Spleen (tissue), 11 donors: ENCODE measurements at regions not wholly inside any gene's neighbourhood (a gene's known extent, or its start where the extent isn't known, plus 50 kb on each side); places are given as distances from the start of the nearest gene placed in this dataset.

Experiments used
- DNase-seq: peaks from one replicate; pipeline ENCODE4 v3.0.0-alpha.2; 2020
- H3K27ac ChIP-seq, 8 donors: fragments of 200-600 bp; sonication (generic) in 7 of 8; 1 replicate in 4 of 8; 2 replicates in 4 of 8; pipeline versions ENCODE4 v1.5.0 to v1.8.0; 2016 to 2021; ENCODE audit warnings: inconsistent platforms in 4 of 8, mild to moderate bottlenecking in 4 of 8, moderate library complexity in 1 of 8
- H3K27me3 ChIP-seq, 7 donors: fragments of 200-600 bp; sonication (generic) in 6 of 7; replicated peaks in 1 of 7; 1 replicate in 4 of 7; 2 replicates in 3 of 7; pipeline versions ENCODE4 v1.5.0 to v1.8.0; 2016 to 2021; ENCODE audit warnings: inconsistent platforms in 3 of 7, mild to moderate bottlenecking in 1 of 7
- H3K36me3 ChIP-seq, 6 donors: fragments of 200-600 bp; sonication (generic) in 5 of 6; 1 replicate in 4 of 6; 2 replicates in 2 of 6; pipeline versions ENCODE4 v1.5.0 to v1.8.0; 2016 to 2021; ENCODE audit warnings: inconsistent platforms in 2 of 6
- H3K4me1 ChIP-seq, 6 donors: fragments of 200-600 bp; sonication (generic) in 5 of 6; 1 replicate in 3 of 6; 2 replicates in 3 of 6; pipeline versions ENCODE4 v1.5.0 to v1.8.0; 2016 to 2021; ENCODE audit warnings: inconsistent platforms in 3 of 6
- H3K4me3 ChIP-seq, 8 donors: fragments of 200-600 bp; sonication (generic) in 7 of 8; 1 replicate in 4 of 8; 2 replicates in 4 of 8; pipeline versions ENCODE4 v1.5.0 to v1.8.0; 2016 to 2021; ENCODE audit warnings: inconsistent platforms in 4 of 8, mild to moderate bottlenecking in 4 of 8, moderate library complexity in 2 of 8
- H3K9me3 ChIP-seq, 8 donors: fragments of 200-600 bp; sonication (generic) in 7 of 8; 1 replicate in 4 of 8; 2 replicates in 4 of 8; pipeline versions ENCODE4 v1.5.0 to v1.8.0; 2016 to 2021; ENCODE audit warnings: inconsistent platforms in 4 of 8
- POLR2A ChIP-seq, 3 donors: fragments of 450-650 bp; IDR thresholded peaks; one replicate each; pipeline ENCODE4 v1.5.1; 2017; ENCODE audit warnings: antibody characterized with exemption in 3 of 3, mild to moderate bottlenecking in 1 of 3
- POLR2AphosphoS5 ChIP-seq, 3 donors: sonication (generic); formaldehyde crosslinking; IDR thresholded peaks; one replicate each; pipeline ENCODE4 v1.5.1; 2017; ENCODE audit warnings: antibody characterized with exemption in 3 of 3
- WGBS, 5 donors: extraction: QIAGEN DNeasy Blood & Tissue Kit in 3 of 5; methylation state at CpG; one replicate each; pipeline versions ENCODE4 v1.1.5 to v1.1.7; 2013 to 2018; 5-methylcytosine and 5-hydroxymethylcytosine counted together
- intact Hi-C: fragments of 100-400 bp; cut with DNase I; formaldehyde crosslinking; loops from one replicate; pipeline ENCODE4 v1.15.0; 2023; ENCODE audit warnings: low total_unique reads
- TF ChIP-seq, protein P1 (sequence below), 11 experiments: fragments of 200-600 bp in 7 of 11; fragments of 450-650 bp in 4 of 11; sonication (generic) in 4 of 11; IDR thresholded peaks in 8 of 11; conservative IDR thresholded peaks in 3 of 11; 1 replicate in 7 of 11; 2 replicates in 4 of 11; pipeline versions ENCODE4 v1.4.0 to v1.8.0; 2016 to 2021; ENCODE audit warnings: antibody characterized with exemption in 11 of 11, inconsistent platforms in 4 of 11, mild to moderate bottlenecking in 1 of 11
- donor health status: healthy with polysubstance abuse.
- donor health status: DM: no; HTN: no; CAD: no; lungs with moderate emphysema.
- donor health status: DM: no; HTN: no; CAD: no.
- donor health status: Bipolar disorder and iron deficiency.
- donor health status: healthy.
- donor health status: DM: no; HTN: no; CAD: no.
- donor health status: DM: yes; HTN: yes; CAD: no.

DNA sequence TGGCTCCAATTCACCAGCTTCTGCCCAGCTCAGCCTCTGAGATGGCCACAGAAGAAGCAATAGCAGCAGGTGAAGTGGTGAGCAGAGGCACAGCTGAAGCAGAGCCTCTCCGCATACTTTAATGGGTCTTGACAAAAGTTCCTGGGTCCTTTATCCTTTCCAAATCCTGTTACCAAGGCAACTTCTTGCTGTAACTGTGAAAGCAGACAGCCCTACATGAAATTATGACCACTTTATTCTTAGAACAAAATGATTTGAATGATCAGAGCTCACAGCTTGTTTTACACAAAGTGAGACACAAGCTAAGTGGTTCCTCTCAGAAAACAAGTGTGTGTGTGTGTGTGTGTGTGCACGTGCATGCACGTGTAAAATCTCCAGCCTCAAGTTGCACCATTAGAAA is 245.6 kb downstream of the HTR7 start:
- Histone ChIP-seq H3K36me3 (no peaks in the 10 kb centered on the region), H3K27me3 (no peaks in the 10 kb centered on the region), H3K4me1 (no peaks in the 10 kb centered on the region), H3K4me3 (no peak overlapping the region), H3K27ac (no peak overlapping the region), H3K9me3 (no peaks in the 10 kb centered on the region)
- TF ChIP-seq POLR2AphosphoS5 (IDR thresholded peaks at IDR 0.05) = no peak
- TF ChIP-seq, protein P1, sequence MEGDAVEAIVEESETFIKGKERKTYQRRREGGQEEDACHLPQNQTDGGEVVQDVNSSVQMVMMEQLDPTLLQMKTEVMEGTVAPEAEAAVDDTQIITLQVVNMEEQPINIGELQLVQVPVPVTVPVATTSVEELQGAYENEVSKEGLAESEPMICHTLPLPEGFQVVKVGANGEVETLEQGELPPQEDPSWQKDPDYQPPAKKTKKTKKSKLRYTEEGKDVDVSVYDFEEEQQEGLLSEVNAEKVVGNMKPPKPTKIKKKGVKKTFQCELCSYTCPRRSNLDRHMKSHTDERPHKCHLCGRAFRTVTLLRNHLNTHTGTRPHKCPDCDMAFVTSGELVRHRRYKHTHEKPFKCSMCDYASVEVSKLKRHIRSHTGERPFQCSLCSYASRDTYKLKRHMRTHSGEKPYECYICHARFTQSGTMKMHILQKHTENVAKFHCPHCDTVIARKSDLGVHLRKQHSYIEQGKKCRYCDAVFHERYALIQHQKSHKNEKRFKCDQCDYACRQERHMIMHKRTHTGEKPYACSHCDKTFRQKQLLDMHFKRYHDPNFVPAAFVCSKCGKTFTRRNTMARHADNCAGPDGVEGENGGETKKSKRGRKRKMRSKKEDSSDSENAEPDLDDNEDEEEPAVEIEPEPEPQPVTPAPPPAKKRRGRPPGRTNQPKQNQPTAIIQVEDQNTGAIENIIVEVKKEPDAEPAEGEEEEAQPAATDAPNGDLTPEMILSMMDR (IDR thresholded peaks at IDR 0.05 in 8 of 11, conservative IDR thresholded peaks at IDR 0.05 in 3 of 11) = no peak
- TF ChIP-seq POLR2A (IDR thresholded peaks at IDR 0.05) = no peak
- DNase-seq = no peak
- intact Hi-C loops = no loop called here
- WGBS, 5 donors = 67 to 81% (median 79%) methylated on average over 3 of the region's 3 CpGs

DNA sequence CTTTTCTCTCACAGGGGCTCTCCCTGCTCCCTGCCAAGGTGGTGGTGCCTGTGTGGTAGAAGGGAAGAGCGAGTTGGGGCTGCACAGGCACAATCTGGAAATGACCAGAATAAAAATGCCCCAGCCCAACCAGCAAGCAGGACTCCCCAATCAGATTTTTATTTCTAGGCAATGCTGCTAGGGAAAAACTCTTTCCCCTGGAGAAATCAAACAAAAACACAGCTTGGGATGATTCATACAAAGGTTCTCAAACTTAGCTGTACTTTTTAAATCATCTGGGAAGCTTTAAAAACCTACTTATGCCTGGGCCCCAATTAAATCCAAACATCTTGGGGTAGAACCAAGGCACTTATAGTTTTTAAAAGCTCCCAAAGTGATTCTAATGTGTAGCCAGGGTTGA is 243.2 kb downstream of the HTR7 start:
- H3K4me3 ChIP-seq = no peak overlapping the region
- intact Hi-C loops = no loop called here
- H3K4me1 ChIP-seq = no peaks in the 10 kb centered on the region
- H3K9me3 ChIP-seq = no peaks in the 10 kb centered on the region
- 65 to 83% (median 71%) methylated on average over 1 of the region's 1 CpG for WGBS, 5 donors
- H3K27ac ChIP-seq = no peak overlapping the region
- no peak for TF ChIP-seq POLR2A (IDR thresholded peaks at IDR 0.05)
- no peak for TF ChIP-seq POLR2AphosphoS5 (IDR thresholded peaks at IDR 0.05)
- TF ChIP-seq, protein P1 (IDR thresholded peaks at IDR 0.05 in 8 of 11, conservative IDR thresholded peaks at IDR 0.05 in 3 of 11) = no peak
- H3K27me3 ChIP-seq = no peaks in the 10 kb centered on the region
- no peaks in the 10 kb centered on the region for H3K36me3 ChIP-seq
- DNase-seq = no peak

DNA sequence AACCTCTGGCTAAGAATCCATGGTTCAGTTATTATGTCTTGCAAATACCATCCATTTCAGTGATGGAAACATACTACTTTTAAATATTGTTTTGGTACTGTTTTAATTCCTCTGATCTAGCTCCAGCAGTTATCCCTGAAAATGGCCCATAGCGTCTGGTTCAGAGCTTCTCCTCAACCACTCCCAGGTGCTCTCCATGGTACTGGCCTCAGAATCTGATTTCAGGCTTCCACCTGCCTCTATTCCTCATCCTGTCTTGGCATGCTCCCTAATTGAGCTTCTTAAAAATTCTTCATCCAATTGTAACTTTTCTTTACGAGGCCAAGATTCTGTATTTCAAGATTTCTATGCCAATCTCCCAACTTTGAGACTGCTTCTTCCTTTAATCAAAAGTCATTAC is 236.3 kb downstream of the HTR7 start:
- Histone ChIP-seq H3K27me3 (no peaks in the 10 kb centered on the region), H3K4me1 (no peaks in the 10 kb centered on the region), H3K4me3 (no peak overlapping the region), H3K36me3 (no peaks in the 10 kb centered on the region), H3K9me3 (no peaks in the 10 kb centered on the region), H3K27ac (no peak overlapping the region)
- no peak for DNase-seq
- WGBS, 5 donors = 11 to 33% (median 28%) methylated on average over 2 of the region's 2 CpGs
- TF ChIP-seq POLR2AphosphoS5 (IDR thresholded peaks at IDR 0.05) = no peak
- intact Hi-C loops = no loop called here

DNA sequence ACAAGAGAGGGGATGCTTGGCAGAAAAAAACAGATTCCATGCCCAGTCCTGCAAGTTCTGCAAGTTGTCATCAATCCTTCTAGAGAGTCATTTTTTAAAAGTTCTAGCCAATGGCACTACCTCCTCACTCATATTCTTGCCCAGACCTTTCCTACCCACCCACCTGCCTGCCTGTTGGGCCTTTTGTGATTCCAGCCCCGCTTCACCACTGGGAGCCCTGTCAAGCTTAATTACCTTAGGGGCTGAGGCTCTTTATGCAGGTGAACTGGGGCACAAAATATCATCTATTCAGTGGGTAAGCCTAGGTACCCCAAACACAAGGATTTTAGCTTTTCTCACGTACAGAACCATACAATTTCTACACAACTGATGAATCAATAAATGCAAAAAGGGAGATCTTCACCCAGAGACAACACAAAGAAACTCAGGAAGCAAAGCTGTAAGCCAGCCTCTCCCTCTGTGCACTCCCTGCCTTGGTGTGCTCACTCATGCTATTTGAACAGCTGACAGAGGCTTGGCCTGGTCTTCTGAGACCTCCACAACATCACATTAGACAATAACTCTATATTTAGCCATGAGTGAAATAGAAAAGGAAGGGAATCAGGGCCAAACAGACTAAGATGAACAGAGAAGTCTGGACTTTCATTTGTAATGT is 222.6 kb downstream of the HTR7 start:
- TF ChIP-seq, protein P1 (IDR thresholded peaks at IDR 0.05 in 8 of 11, conservative IDR thresholded peaks at IDR 0.05 in 3 of 11) = no peak
- TF ChIP-seq POLR2A (IDR thresholded peaks at IDR 0.05) (no peak), POLR2AphosphoS5 (IDR thresholded peaks at IDR 0.05) (no peak)
- 50 to 71% (median 57%) methylated on average over 2 of the region's 2 CpGs for WGBS, 5 donors
- no peak for DNase-seq
- Histone ChIP-seq H3K9me3 (no peaks in the 10 kb centered on the region), H3K4me3 (no peak overlapping the region), H3K27ac (no peak overlapping the region), H3K36me3 (no peaks in the 10 kb centered on the region), H3K27me3 (no peaks in the 10 kb centered on the region), H3K4me1 (no peaks in the 10 kb centered on the region)
- intact Hi-C loops = no loop called here

DNA sequence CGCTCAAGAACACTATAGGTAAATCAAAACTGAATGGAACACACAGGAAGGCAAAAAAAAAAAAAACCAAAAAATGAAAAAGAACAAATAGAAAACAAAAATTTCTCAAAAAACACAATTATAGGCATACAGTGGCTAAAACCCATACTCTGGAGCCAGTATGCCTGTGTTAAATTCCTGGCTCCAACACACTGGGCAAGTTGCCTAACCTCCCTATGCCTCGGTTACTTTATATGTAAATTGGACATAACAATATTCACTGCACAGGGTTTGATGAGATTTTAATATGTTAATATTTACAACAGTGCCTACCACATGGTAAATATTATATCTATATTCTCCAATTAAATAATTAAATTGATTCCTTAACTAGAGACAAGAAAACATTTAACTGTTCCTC is 217.1 kb downstream of the HTR7 start:
- no peak for TF ChIP-seq POLR2AphosphoS5 (IDR thresholded peaks at IDR 0.05)
- TF ChIP-seq POLR2A (IDR thresholded peaks at IDR 0.05) = no peak
- TF ChIP-seq, protein P1 (IDR thresholded peaks at IDR 0.05 in 8 of 11, conservative IDR thresholded peaks at IDR 0.05 in 3 of 11) = no peak
- Histone ChIP-seq H3K27me3 (no peaks in the 10 kb centered on the region), H3K4me1 (no peaks in the 10 kb centered on the region), H3K4me3 (no peak overlapping the region), H3K27ac (no peak overlapping the region), H3K36me3 (no peaks in the 10 kb centered on the region), H3K9me3 (no peaks in the 10 kb centered on the region)
- intact Hi-C loops = no loop called here
- WGBS, 5 donors = 90 to 92% (median 91%) methylated on average over 2 of the region's 2 CpGs
- no peak for DNase-seq
